Activated CD4-positive, alpha-beta T cell treated with anti-CD3 and anti-CD28 coated beads, Interleukin-2, amount 10 ng/mL, durations not matched to agents 24 days and 14 days (primary cell): ENCODE measurements at regions not wholly inside any gene's neighbourhood (a gene's known extent, or its start where the extent isn't known, plus 50 kb on each side); places are given as distances from the start of the nearest gene placed in this dataset.
A peak's percentile ranks its signal among the peaks of the same experiment; 100 is the strongest.

Experiments used
- DNase-seq: peaks from one replicate; pipeline ENCODE4 v3.0.0; 2022
- H3K27ac Mint-ChIP-seq: one replicate; pipeline ENCODE4 v1.8.0; 2022; ENCODE audit warnings: mild to moderate bottlenecking, mixed read lengths
- H3K27me3 Mint-ChIP-seq: one replicate; pipeline ENCODE4 v1.8.0; 2022; ENCODE audit warnings: mixed read lengths
- H3K36me3 Mint-ChIP-seq: one replicate; pipeline ENCODE4 v1.8.0; 2022; ENCODE audit warnings: low read depth, mild to moderate bottlenecking, mixed read lengths
- H3K4me1 Mint-ChIP-seq: one replicate; pipeline ENCODE4 v1.8.0; 2021; ENCODE audit warnings: mixed read lengths
- H3K4me3 Mint-ChIP-seq: one replicate; pipeline ENCODE4 v1.8.0; 2022; ENCODE audit warnings: mild to moderate bottlenecking, moderate library complexity, mixed read lengths
- H3K9me3 Mint-ChIP-seq: one replicate; pipeline ENCODE4 v1.8.0; 2021; ENCODE audit warnings: mixed read lengths
- intact Hi-C: fragments of 100-400 bp; cut with micrococcal nuclease; formaldehyde crosslinking; loops from one replicate; pipeline ENCODE4 v1.15.1; 2023

- Mint-ChIP-seq H3K4me3 (no peak overlapping the region), H3K27me3 (no peaks in the 10 kb centered on the region), H3K9me3 (no peaks in the 10 kb centered on the region)
These were observed 1089.7 kb downstream of the EFNB2 start for GRCh38 chr13:105445796-105446195.

GRCh38 chr13:105442949-105443699 lies 1092.3 kb downstream of the EFNB2 start:
- intact Hi-C loops: no loop called here
- no peak overlapping the region for H3K4me3 Mint-ChIP-seq
- no peak for DNase-seq
- H3K4me1 Mint-ChIP-seq: no peaks in the 10 kb centered on the region
- H3K27ac Mint-ChIP-seq: no peak overlapping the region
- no peaks in the 10 kb centered on the region for H3K36me3 Mint-ChIP-seq
- H3K9me3 Mint-ChIP-seq: no peaks in the 10 kb centered on the region
- no peaks in the 10 kb centered on the region for H3K27me3 Mint-ChIP-seq

More at GRCh38 chr13:105445796-105446195, 1089.7 kb downstream of the EFNB2 start:
- H3K36me3 Mint-ChIP-seq: no peaks in the 10 kb centered on the region
- DNase-seq: no peak
- H3K27ac Mint-ChIP-seq: no peak overlapping the region
- intact Hi-C loops: no loop called here
- no peaks in the 10 kb centered on the region for H3K4me1 Mint-ChIP-seq

GRCh38 chr13:105442040-105442439 lies 1093.4 kb downstream of the EFNB2 start:
- DNase-seq: no peak
- Mint-ChIP-seq H3K27ac (no peak overlapping the region), H3K27me3 (no peaks in the 10 kb centered on the region), H3K9me3 (no peaks in the 10 kb centered on the region), H3K4me1 (no peaks in the 10 kb centered on the region), H3K4me3 (no peak overlapping the region), H3K36me3 (no peaks in the 10 kb centered on the region)
- intact Hi-C loops: no loop called here

- no peak for DNase-seq
- H3K27me3 Mint-ChIP-seq: no peaks in the 10 kb centered on the region
- no peaks in the 10 kb centered on the region for H3K9me3 Mint-ChIP-seq
- no peaks in the 10 kb centered on the region for H3K36me3 Mint-ChIP-seq
- H3K4me1 Mint-ChIP-seq: no peaks in the 10 kb centered on the region
- no peak overlapping the region for H3K27ac Mint-ChIP-seq
- no peak overlapping the region for H3K4me3 Mint-ChIP-seq
- intact Hi-C loops: no loop called here
These were observed 1094.3 kb downstream of the EFNB2 start for GRCh38 chr13:105441051-105441750.

GRCh38 chr13:105436943-105437342 lies 1098.5 kb downstream of the EFNB2 start:
- intact Hi-C loops: no loop called here
- no peak for DNase-seq
- H3K9me3 Mint-ChIP-seq: no peaks in the 10 kb centered on the region
- no peak overlapping the region for H3K4me3 Mint-ChIP-seq
- no peaks in the 10 kb centered on the region for H3K27me3 Mint-ChIP-seq
- no peaks in the 10 kb centered on the region for H3K36me3 Mint-ChIP-seq
- H3K4me1 Mint-ChIP-seq: no peaks in the 10 kb centered on the region
- no peak overlapping the region for H3K27ac Mint-ChIP-seq

- intact Hi-C loops: no loop called here
- Mint-ChIP-seq H3K4me1 (no peaks in the 10 kb centered on the region), H3K36me3 (no peaks in the 10 kb centered on the region), H3K9me3 (no peaks in the 10 kb centered on the region), H3K4me3 (no peak overlapping the region), H3K27me3 (no peaks in the 10 kb centered on the region), H3K27ac (no peak overlapping the region)
- no peak for DNase-seq
These were observed 1103.0 kb downstream of the EFNB2 start for GRCh38 chr13:105432438-105432837.

GRCh38 chr13:105428811-105429210 lies 1106.7 kb downstream of the EFNB2 start:
- Mint-ChIP-seq H3K4me1 (no peaks in the 10 kb centered on the region), H3K9me3 (no peaks in the 10 kb centered on the region), H3K27me3 (no peaks in the 10 kb centered on the region), H3K27ac (no peak overlapping the region), H3K4me3 (no peak overlapping the region), H3K36me3 (no peaks in the 10 kb centered on the region)
- intact Hi-C loops: no loop called here
- DNase-seq: no peak

GRCh38 chr13:105426441-105426840 lies 1109.0 kb downstream of the EFNB2 start:
- no peak overlapping the region for H3K27ac Mint-ChIP-seq
- intact Hi-C loops: no loop called here
- H3K4me3 Mint-ChIP-seq: no peak overlapping the region
- no peaks in the 10 kb centered on the region for H3K27me3 Mint-ChIP-seq
- no peaks in the 10 kb centered on the region for H3K36me3 Mint-ChIP-seq
- H3K4me1 Mint-ChIP-seq: no peaks in the 10 kb centered on the region
- DNase-seq: no peak
- no peaks in the 10 kb centered on the region for H3K9me3 Mint-ChIP-seq

GRCh38 chr13:105414639-105415038 lies 1120.8 kb downstream of the EFNB2 start:
- no peak overlapping the region for H3K27ac Mint-ChIP-seq
- no peak for DNase-seq
- no peaks in the 10 kb centered on the region for H3K27me3 Mint-ChIP-seq
- no peak overlapping the region for H3K4me3 Mint-ChIP-seq
- intact Hi-C loops: loop anchor here (10.0 kb wide), 1 partner anchor 1120 kb away; the partner anchor contains the start of gene EFNB2
- no peaks in the 10 kb centered on the region for H3K4me1 Mint-ChIP-seq
- no peaks in the 10 kb centered on the region for H3K9me3 Mint-ChIP-seq
- H3K36me3 Mint-ChIP-seq: no peaks in the 10 kb centered on the region

- Mint-ChIP-seq H3K27ac (no peak overlapping the region), H3K9me3 (no peaks in the 10 kb centered on the region), H3K4me3 (no peak overlapping the region), H3K36me3 (no peaks in the 10 kb centered on the region), H3K4me1 (no peaks in the 10 kb centered on the region), H3K27me3 (no peaks in the 10 kb centered on the region)
- intact Hi-C loops: loop anchor here (10.0 kb wide), 1 partner anchor 1123 kb away; the partner anchor contains the start of gene EFNB2
- DNase-seq: no peak
These were observed 1123.3 kb downstream of the EFNB2 start for GRCh38 chr13:105412171-105412570.

GRCh38 chr13:105410602-105411001 lies 1124.9 kb downstream of the EFNB2 start:
- H3K4me1 Mint-ChIP-seq: no peaks in the 10 kb centered on the region
- H3K27ac Mint-ChIP-seq: no peak overlapping the region
- intact Hi-C loops: loop anchor here (10.0 kb wide), 1 partner anchor 1124 kb away; the partner anchor contains the start of gene EFNB2
- no peaks in the 10 kb centered on the region for H3K9me3 Mint-ChIP-seq
- no peak overlapping the region for H3K4me3 Mint-ChIP-seq
- DNase-seq: peak; percentile 70
- H3K27me3 Mint-ChIP-seq: no peaks in the 10 kb centered on the region
- H3K36me3 Mint-ChIP-seq: no peaks in the 10 kb centered on the region

GRCh38 chr13:105406551-105406950 lies 1128.9 kb downstream of the EFNB2 start:
- no peaks in the 10 kb centered on the region for H3K9me3 Mint-ChIP-seq
- no peaks in the 10 kb centered on the region for H3K36me3 Mint-ChIP-seq
- no peak for DNase-seq
- intact Hi-C loops: no loop called here
- no peaks in the 10 kb centered on the region for H3K4me1 Mint-ChIP-seq
- no peak overlapping the region for H3K27ac Mint-ChIP-seq
- no peak overlapping the region for H3K4me3 Mint-ChIP-seq
- H3K27me3 Mint-ChIP-seq: no peaks in the 10 kb centered on the region

- no peak overlapping the region for H3K4me3 Mint-ChIP-seq
- no peak overlapping the region for H3K27ac Mint-ChIP-seq
- no peaks in the 10 kb centered on the region for H3K9me3 Mint-ChIP-seq
- DNase-seq: no peak
- H3K4me1 Mint-ChIP-seq: no peaks in the 10 kb centered on the region
- intact Hi-C loops: no loop called here
- no peaks in the 10 kb centered on the region for H3K36me3 Mint-ChIP-seq
- H3K27me3 Mint-ChIP-seq: no peaks in the 10 kb centered on the region
These were observed 1132.4 kb downstream of the EFNB2 start for GRCh38 chr13:105403086-105403485.

GRCh38 chr13:105395041-105395440 lies 1140.4 kb downstream of the EFNB2 start:
- no peaks in the 10 kb centered on the region for H3K36me3 Mint-ChIP-seq
- no peak overlapping the region for H3K27ac Mint-ChIP-seq
- intact Hi-C loops: no loop called here
- H3K4me3 Mint-ChIP-seq: no peak overlapping the region
- no peaks in the 10 kb centered on the region for H3K9me3 Mint-ChIP-seq
- H3K4me1 Mint-ChIP-seq: no peaks in the 10 kb centered on the region
- no peaks in the 10 kb centered on the region for H3K27me3 Mint-ChIP-seq
- no peak for DNase-seq
